ENCODE measurements at regions not wholly inside any gene's neighbourhood (a gene's known extent, or its start where the extent isn't known, plus 50 kb on each side); places are given as distances from the start of the nearest gene placed in this dataset.
A peak's percentile ranks its signal among the peaks of the same experiment; 100 is the strongest.

GRCh38 chr3:162938083-162938482 is 1441.5 kb downstream of the OTOL1 start:
- Histone ChIP-seq H3K9ac (ENCODE audit: low read length) (no peak overlapping the region), H2AFZ (ENCODE audit: low read length) (no peak overlapping the region), H3K4me3 (ENCODE audit: low read length) (no peak overlapping the region), H3K9me3 (ENCODE audit: low read length) (no peaks in the 10 kb centered on the region), H3F3A (ENCODE audit: low read length, unreplicated experiment) (no peaks in the 10 kb centered on the region), H4K20me1 (ENCODE audit: low read length) (no peaks in the 10 kb centered on the region), H3K4me1 (ENCODE audit: insufficient read depth, low read length) (no peaks in the 10 kb centered on the region), H3K4me2 (ENCODE audit: low read length) (no peak overlapping the region), H3K36me3 (ENCODE audit: low read depth, low read length) (no peaks in the 10 kb centered on the region), H3K9me2 (replicated peaks; ENCODE audit: low read length) (no peaks in the 10 kb centered on the region), H3K79me2 (ENCODE audit: low read length) (no peaks in the 10 kb centered on the region), H3K27me3 (ENCODE audit: low read length) (no peaks in the 10 kb centered on the region), H3K27ac (ENCODE audit: low read length) (no peak overlapping the region)
- TF ChIP-seq EZH2phosphoT487 (IDR thresholded peaks at IDR 0.05; ENCODE audit: borderline replicate concordance, low read length) = no peak
- no peak for TF ChIP-seq CTCF (conservative IDR thresholded peaks at IDR 0.05; ENCODE audit: low read depth, low read length)
- TF ChIP-seq EZH2 (IDR thresholded peaks at IDR 0.05; ENCODE audit: low read length, unreplicated experiment) = no peak
- POLR2A ChIA-PET (ENCODE audit: unreplicated experiment) = no interaction called here
- no TSS peak for BruUV-seq (replicated peaks)
- DNase-seq (no peak), ATAC-seq (no peak)
- intact Hi-C loops (cut with micrococcal nuclease) = no loop called here
- CTCF ChIA-PET = no interaction called here

GRCh38 chr3:162945626-162946025 is 1449.0 kb downstream of the OTOL1 start:
- BruUV-seq (replicated peaks) = no TSS peak

DNA sequence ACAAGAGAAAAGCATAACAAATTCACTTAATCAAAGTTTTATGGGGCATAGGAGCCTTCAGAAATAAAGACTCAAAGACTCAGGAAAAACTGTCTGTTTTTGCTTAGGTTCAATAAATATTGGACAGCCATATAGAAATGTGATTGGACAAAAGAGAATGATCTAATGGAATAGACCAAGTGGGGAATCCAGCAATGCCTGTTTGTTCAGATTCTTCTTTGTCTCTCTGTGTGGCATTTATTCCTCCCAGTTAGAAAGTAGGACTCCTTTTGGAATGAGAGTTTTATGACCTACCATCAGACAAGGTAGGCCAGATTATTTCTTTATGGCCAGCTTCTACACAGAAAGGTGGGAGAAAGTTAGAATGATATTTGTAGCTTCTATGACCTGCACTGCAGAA is 1460.1 kb downstream of the OTOL1 start:
- Histone ChIP-seq H3K9me3 (ENCODE audit: low read length) (no peaks in the 10 kb centered on the region), H3F3A (ENCODE audit: low read length, unreplicated experiment) (no peaks in the 10 kb centered on the region), H4K20me1 (ENCODE audit: low read length) (no peaks in the 10 kb centered on the region), H3K27ac (ENCODE audit: low read length) (no peak overlapping the region), H3K36me3 (ENCODE audit: low read depth, low read length) (no peaks in the 10 kb centered on the region), H3K4me2 (ENCODE audit: low read length) (no peak overlapping the region), H3K27me3 (ENCODE audit: low read length) (no peaks in the 10 kb centered on the region), H3K4me1 (ENCODE audit: insufficient read depth, low read length) (no peaks in the 10 kb centered on the region; the same call in 1 of the 2 replicates), H3K9me2 (replicated peaks; ENCODE audit: low read length) (no peaks in the 10 kb centered on the region), H3K79me2 (ENCODE audit: low read length) (no peaks in the 10 kb centered on the region), H3K9ac (ENCODE audit: low read length) (no peak overlapping the region), H3K4me3 (ENCODE audit: low read length) (no peak overlapping the region), H2AFZ (ENCODE audit: low read length) (no peak overlapping the region)
- ATAC-seq = no peak
- no peak for DNase-seq
- intact Hi-C loops (cut with micrococcal nuclease) = no loop called here
- no TSS peak for BruUV-seq (replicated peaks)
- ChIA-PET CTCF (no interaction called here), POLR2A (ENCODE audit: unreplicated experiment) (no interaction called here)
- TF ChIP-seq EZH2phosphoT487 (IDR thresholded peaks at IDR 0.05; ENCODE audit: borderline replicate concordance, low read length) = no peak
- TF ChIP-seq CTCF (conservative IDR thresholded peaks at IDR 0.05; ENCODE audit: low read depth, low read length) = no peak
- TF ChIP-seq EZH2 (IDR thresholded peaks at IDR 0.05; ENCODE audit: low read length, unreplicated experiment) = no peak

More at GRCh38 chr3:162945626-162946025, 1449.0 kb downstream of the OTOL1 start:
- Histone ChIP-seq H3K27ac (ENCODE audit: low read length) (no peak overlapping the region), H3K9me3 (ENCODE audit: low read length) (no peaks in the 10 kb centered on the region), H3K9me2 (replicated peaks; ENCODE audit: low read length) (no peaks in the 10 kb centered on the region), H4K20me1 (ENCODE audit: low read length) (no peaks in the 10 kb centered on the region), H3K27me3 (ENCODE audit: low read length) (no peaks in the 10 kb centered on the region), H3F3A (ENCODE audit: low read length, unreplicated experiment) (no peaks in the 10 kb centered on the region), H3K79me2 (ENCODE audit: low read length) (no peaks in the 10 kb centered on the region), H3K4me1 (ENCODE audit: insufficient read depth, low read length) (peaks cover 22% of the 10 kb centered on the region), H2AFZ (ENCODE audit: low read length) (no peak overlapping the region), H3K36me3 (ENCODE audit: low read depth, low read length) (no peaks in the 10 kb centered on the region), H3K4me3 (ENCODE audit: low read length) (no peak overlapping the region), H3K9ac (ENCODE audit: low read length) (no peak overlapping the region), H3K4me2 (ENCODE audit: low read length) (no peak overlapping the region)
- intact Hi-C loops (cut with micrococcal nuclease) = no loop called here
- peak; percentile 76 for DNase-seq
- TF ChIP-seq EZH2 (IDR thresholded peaks at IDR 0.05; ENCODE audit: low read length, unreplicated experiment) (no peak), CTCF (conservative IDR thresholded peaks at IDR 0.05; ENCODE audit: low read depth, low read length) (no peak), EZH2phosphoT487 (IDR thresholded peaks at IDR 0.05; ENCODE audit: borderline replicate concordance, low read length) (no peak)
- CTCF ChIA-PET = no interaction called here
- POLR2A ChIA-PET (ENCODE audit: unreplicated experiment) = no interaction called here
- peak; percentile 97 for ATAC-seq
